ENCODE measurements at regions not wholly inside any gene's neighbourhood (a gene's known extent, or its start where the extent isn't known, plus 50 kb on each side); places are given as distances from the start of the nearest gene placed in this dataset.
A peak's percentile ranks its signal among the peaks of the same experiment; 100 is the strongest.

DNA sequence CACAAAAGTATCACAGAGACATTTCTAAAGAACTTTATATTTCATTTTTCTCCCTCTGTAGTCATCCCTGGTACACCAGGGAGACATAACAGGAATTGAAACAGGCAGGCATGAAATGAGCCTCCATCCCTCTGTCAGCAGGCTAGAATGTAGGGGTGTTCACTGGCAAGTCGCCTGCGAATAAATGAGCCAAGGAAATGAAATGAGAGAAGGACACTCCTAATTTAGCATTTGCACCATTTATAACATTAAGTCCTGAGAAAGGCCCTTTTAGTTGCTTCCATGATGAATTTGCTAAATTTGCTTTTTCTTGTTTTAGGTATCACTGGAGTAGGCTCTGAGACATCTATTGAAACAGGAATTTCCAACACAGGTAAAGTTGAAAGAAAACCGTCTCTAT lies 192.4 kb upstream of the CNTN1 start:
- in situ Hi-C loops (cut with MboI; ENCODE audit: low pct_unique_long_range_greater_than_20kb in 2 of 9, low sequenced_read_pairs in 9 of 9, unreplicated experiment in 9 of 9), result no loop called here
- Histone ChIP-seq H3K27ac (no peak overlapping the region), H3K4me1 (replicated peaks in 1 of 2) (no peaks in the 10 kb centered on the region), H3K4me3 (no peak overlapping the region)
- peak in 2 of 8 experiments; percentile 15 to 20 for ATAC-seq (replicated peaks in 6 of 8)
- 20 to 100% (median 80%) methylated on average over 1 to 3 of the region's 3 CpGs; no CpG with 5 or more reads in 2 of the 10 experiments for WGBS, 10 experiments

DNA sequence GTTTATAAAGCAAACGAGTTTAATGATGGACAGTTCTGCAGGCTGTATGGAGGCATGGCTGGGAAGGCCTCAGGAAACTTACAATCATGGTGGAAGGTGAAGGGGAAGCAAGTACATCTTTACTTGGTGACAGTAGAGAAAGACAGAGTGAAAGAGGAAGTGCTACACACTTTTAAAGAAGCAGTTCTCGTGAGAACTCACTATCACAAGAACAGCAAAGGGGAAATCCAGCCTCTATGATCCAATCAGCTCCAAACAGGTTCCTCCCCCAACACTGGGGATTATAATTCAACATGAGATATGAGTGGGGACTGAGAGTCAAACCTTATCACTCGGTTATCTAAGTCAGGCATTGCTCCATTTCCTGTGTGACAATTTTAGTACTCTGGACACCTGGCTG lies 189.9 kb upstream of the CNTN1 start:
- ATAC-seq (replicated peaks in 6 of 8), result no peak
- in situ Hi-C loops (cut with MboI; ENCODE audit: low pct_unique_long_range_greater_than_20kb in 2 of 9, low sequenced_read_pairs in 9 of 9, unreplicated experiment in 9 of 9), result no loop called here
- Histone ChIP-seq H3K27ac (no peak overlapping the region), H3K4me3 (no peak overlapping the region), H3K4me1 (replicated peaks in 1 of 2) (no peaks in the 10 kb centered on the region)
- WGBS, 10 experiments, result 0 to 79% (median 27%) methylated on average over 1 to 3 of the region's 3 CpGs; no CpG with 5 or more reads in 2 of the 10 experiments

- 0 to 22% (median 7%) methylated on average over 1 of the region's 1 CpG; no CpG with 5 or more reads in 6 of the 10 experiments for WGBS, 10 experiments
- Histone ChIP-seq H3K4me3 (no peak overlapping the region), H3K4me1 (replicated peaks in 1 of 2) (no peaks in the 10 kb centered on the region), H3K27ac (no peak overlapping the region)
- no peak for ATAC-seq (replicated peaks in 6 of 8)
- in situ Hi-C loops (cut with MboI; ENCODE audit: low pct_unique_long_range_greater_than_20kb in 2 of 9, low sequenced_read_pairs in 9 of 9, unreplicated experiment in 9 of 9), result no loop called here
Observed at GRCh38 chr12:40505327-40505726, 186.9 kb upstream of the CNTN1 start.

DNA sequence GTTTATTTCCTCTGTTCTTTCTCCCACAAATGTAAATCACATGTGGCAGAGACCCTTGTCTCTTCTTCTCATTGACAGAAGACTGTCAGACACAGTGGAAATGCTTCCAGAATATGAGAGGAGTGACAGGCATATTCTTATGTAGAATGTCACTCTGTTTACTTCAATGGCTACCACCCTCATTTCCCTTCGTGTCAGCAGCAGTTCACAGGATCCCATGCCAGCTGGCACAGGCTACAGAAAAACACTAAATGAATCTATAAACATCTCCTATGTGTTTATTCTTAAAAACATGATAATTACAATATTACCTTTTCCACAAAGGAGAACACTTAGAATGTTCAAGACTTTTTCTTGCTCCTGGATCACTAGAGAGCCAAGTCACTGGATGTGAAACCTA lies 183.8 kb upstream of the CNTN1 start:
- in situ Hi-C loops (cut with MboI; ENCODE audit: low pct_unique_long_range_greater_than_20kb in 2 of 9, low sequenced_read_pairs in 9 of 9, unreplicated experiment in 9 of 9), result no loop called here

DNA sequence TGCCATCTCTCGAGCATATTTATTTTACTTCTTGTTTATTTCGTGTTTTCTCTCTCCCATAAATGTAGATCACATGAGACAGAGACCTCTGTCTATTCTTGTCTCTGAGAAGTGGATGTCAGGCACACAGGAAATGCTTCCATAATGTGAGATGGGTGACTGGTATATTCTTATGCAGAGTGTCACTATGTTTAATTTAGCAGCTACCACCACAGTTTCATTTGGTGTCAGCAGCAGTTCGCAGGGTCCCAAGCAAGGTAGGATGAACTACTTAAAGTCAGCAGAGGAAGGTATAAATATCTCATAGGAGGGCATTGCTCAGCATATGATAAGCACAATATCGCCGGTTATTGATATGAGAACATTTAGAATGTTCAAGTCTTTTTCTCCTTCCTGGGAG lies 180.9 kb upstream of the CNTN1 start:
- no peaks in the 10 kb centered on the region for H3K4me1 ChIP-seq (replicated peaks in 1 of 2)
- H3K27ac ChIP-seq, result no peak overlapping the region
- in situ Hi-C loops (cut with MboI; ENCODE audit: low pct_unique_long_range_greater_than_20kb in 2 of 9, low sequenced_read_pairs in 9 of 9, unreplicated experiment in 9 of 9), result no loop called here
- no peak for ATAC-seq (replicated peaks in 6 of 8)
- 0 to 97% (median 57%) methylated on average over 1 to 5 of the region's 5 CpGs; no CpG with 5 or more reads in 1 of the 10 experiments for WGBS, 10 experiments
- no peak overlapping the region for H3K4me3 ChIP-seq

More for the DNA sequence above, 183.8 kb upstream of the CNTN1 start:
- no peak for ATAC-seq (replicated peaks in 6 of 8)
- 0 to 33% (median 14%) methylated on average over 1 of the region's 1 CpG; no CpG with 5 or more reads in 5 of the 10 experiments for WGBS, 10 experiments
- no peaks in the 10 kb centered on the region for H3K4me1 ChIP-seq (replicated peaks in 1 of 2)
- no peak overlapping the region for H3K4me3 ChIP-seq
- H3K27ac ChIP-seq, result no peak overlapping the region

DNA sequence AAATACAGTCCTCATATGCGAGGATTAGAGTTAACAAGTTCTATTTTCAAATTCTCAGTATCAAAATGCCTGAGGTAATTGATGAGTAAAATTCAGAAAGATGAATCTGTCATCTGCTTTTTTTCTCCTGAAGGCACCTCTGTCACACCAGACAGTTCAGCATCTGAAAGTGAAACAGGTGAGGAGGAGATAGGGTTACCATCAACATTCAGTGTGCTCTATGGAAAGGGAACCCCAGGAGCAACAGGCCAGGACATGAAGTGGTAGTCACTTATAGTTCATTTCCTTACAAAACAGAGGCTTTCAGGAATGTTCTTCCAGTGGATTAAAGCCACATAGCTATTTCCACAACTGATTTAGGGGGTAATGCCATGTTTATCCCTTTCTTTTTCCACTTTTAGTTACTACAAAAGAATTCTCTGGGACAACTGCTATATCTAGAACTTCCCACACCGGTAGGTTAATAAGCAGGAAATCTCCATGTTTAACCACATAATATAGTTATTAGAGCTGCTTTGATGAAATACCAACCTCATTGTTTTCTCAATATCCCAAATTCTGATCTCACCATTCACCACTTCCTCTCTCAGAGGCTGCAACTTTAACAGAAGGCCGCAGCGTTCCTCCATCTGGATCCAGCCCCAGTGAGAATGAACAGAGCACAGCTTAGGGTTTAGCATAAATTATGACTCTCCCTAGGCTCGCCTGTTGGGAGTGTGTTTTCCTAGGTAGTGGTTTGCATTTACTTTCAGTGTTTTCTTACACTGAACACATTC lies 177.0 kb upstream of the CNTN1 start:
- Histone ChIP-seq H3K4me3 (no peak overlapping the region), H3K27ac (no peak overlapping the region), H3K4me1 (replicated peaks in 1 of 2) (no peaks in the 10 kb centered on the region)
- peak in 3 of 8 experiments; percentile 91 to 100 (median 100) for ATAC-seq (replicated peaks in 6 of 8)
- 0 to 83% (median 48%) methylated on average over 1 to 3 of the region's 5 CpGs; no CpG with 5 or more reads in 1 of the 10 experiments for WGBS, 10 experiments
- in situ Hi-C loops (cut with MboI; ENCODE audit: low pct_unique_long_range_greater_than_20kb in 2 of 9, low sequenced_read_pairs in 9 of 9, unreplicated experiment in 9 of 9), result no loop called here

GRCh38 chr12:40522837-40523236 lies 169.4 kb upstream of the CNTN1 start:
- Histone ChIP-seq H3K4me1 (replicated peaks in 1 of 2) (no peaks in the 10 kb centered on the region), H3K4me3 (no peak overlapping the region), H3K27ac (no peak overlapping the region)
- in situ Hi-C loops (cut with MboI; ENCODE audit: low pct_unique_long_range_greater_than_20kb in 2 of 9, low sequenced_read_pairs in 9 of 9, unreplicated experiment in 9 of 9), result no loop called here
- 14 to 100% (median 80%) methylated on average over 1 to 3 of the region's 3 CpGs for WGBS, 10 experiments
- ATAC-seq (replicated peaks in 6 of 8), result no peak

DNA sequence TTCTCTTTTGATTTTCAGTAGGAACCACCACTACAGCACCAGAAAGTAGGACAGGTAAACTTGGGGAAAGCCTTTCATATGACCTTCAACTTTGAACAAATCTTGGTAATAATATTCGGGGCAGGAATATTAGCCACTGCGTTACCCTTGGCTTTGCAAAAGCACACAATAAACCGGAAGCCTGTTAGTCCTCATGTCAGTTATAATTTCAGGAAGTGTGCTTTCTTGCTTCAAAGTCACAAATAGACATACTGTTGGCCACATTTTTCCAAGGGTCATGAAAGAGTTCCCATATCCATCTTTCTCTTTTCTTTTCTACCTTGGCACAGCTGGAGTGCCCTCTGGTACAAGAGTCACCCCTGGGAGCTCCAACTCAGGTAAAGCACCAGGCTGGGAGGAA lies 167.2 kb upstream of the CNTN1 start:
- Histone ChIP-seq H3K4me1 (replicated peaks in 1 of 2) (no peaks in the 10 kb centered on the region), H3K27ac (no peak overlapping the region), H3K4me3 (no peak overlapping the region)
- 27 to 100% (median 83%) methylated on average over 1 to 3 of the region's 3 CpGs; no CpG with 5 or more reads in 2 of the 10 experiments for WGBS, 10 experiments
- no peak for ATAC-seq (replicated peaks in 6 of 8)
- in situ Hi-C loops (cut with MboI; ENCODE audit: low pct_unique_long_range_greater_than_20kb in 2 of 9, low sequenced_read_pairs in 9 of 9, unreplicated experiment in 9 of 9), result no loop called here

DNA sequence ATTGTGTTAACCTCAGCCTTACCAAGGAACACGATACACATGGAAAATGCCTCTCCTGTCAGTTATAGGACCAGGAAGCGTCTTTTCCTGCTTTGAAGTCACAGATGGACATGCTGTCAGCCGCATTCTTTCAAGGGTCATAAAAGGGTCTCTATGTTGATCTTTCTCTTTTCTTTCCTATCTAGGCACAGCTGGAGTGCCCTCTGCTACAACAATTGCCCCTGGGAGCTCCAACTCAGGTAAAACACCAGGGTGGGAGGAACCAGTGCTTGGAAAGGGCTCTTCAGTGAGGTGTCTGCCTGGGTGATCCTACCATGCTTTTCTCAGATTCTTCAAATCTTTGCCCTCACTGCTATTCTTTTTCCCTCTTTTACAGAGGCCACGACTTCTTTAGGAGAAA lies 157.4 kb upstream of the CNTN1 start:
- Histone ChIP-seq H3K27ac (no peak overlapping the region), H3K4me1 (replicated peaks in 1 of 2) (no peaks in the 10 kb centered on the region), H3K4me3 (no peak overlapping the region)
- no peak for ATAC-seq (replicated peaks in 6 of 8)
- WGBS, 10 experiments, result 3 to 62% (median 31%) methylated on average over 1 to 4 of the region's 4 CpGs; no CpG with 5 or more reads in 2 of the 10 experiments
- in situ Hi-C loops (cut with MboI; ENCODE audit: low pct_unique_long_range_greater_than_20kb in 2 of 9, low sequenced_read_pairs in 9 of 9, unreplicated experiment in 9 of 9), result no loop called here

GRCh38 chr12:40551466-40551865 lies 140.8 kb upstream of the CNTN1 start:
- no peak for ATAC-seq (replicated peaks in 6 of 8)
- Histone ChIP-seq H3K27ac (no peak overlapping the region), H3K4me1 (replicated peaks in 1 of 2) (no peaks in the 10 kb centered on the region), H3K4me3 (no peak overlapping the region)
- in situ Hi-C loops (cut with MboI; ENCODE audit: low pct_unique_long_range_greater_than_20kb in 2 of 9, low sequenced_read_pairs in 9 of 9, unreplicated experiment in 9 of 9), result no loop called here
- WGBS, 10 experiments, result 0 to 100% (median 70%) methylated on average over 1 of the region's 1 CpG; no CpG with 5 or more reads in 2 of the 10 experiments

- in situ Hi-C loops (cut with MboI; ENCODE audit: low pct_unique_long_range_greater_than_20kb in 2 of 9, low sequenced_read_pairs in 9 of 9, unreplicated experiment in 9 of 9), result no loop called here
- 33 to 100% (median 55%) methylated on average over 1 of the region's 1 CpG; no CpG with 5 or more reads in 2 of the 10 experiments for WGBS, 10 experiments
- H3K4me3 ChIP-seq, result no peak overlapping the region
- no peaks in the 10 kb centered on the region for H3K4me1 ChIP-seq (replicated peaks in 1 of 2)
- ATAC-seq (replicated peaks in 6 of 8), result no peak
- no peak overlapping the region for H3K27ac ChIP-seq
Observed at GRCh38 chr12:40552868-40553267, 139.4 kb upstream of the CNTN1 start.

- WGBS, 10 experiments, result 0 to 100% (median 70%) methylated on average over 1 to 2 of the region's 2 CpGs; no CpG with 5 or more reads in 1 of the 10 experiments
- no peak overlapping the region for H3K27ac ChIP-seq
- in situ Hi-C loops (cut with MboI; ENCODE audit: low pct_unique_long_range_greater_than_20kb in 2 of 9, low sequenced_read_pairs in 9 of 9, unreplicated experiment in 9 of 9), result no loop called here
- ATAC-seq (replicated peaks in 6 of 8), result no peak
- H3K4me3 ChIP-seq, result no peak overlapping the region
- no peaks in the 10 kb centered on the region for H3K4me1 ChIP-seq (replicated peaks in 1 of 2)
Observed at GRCh38 chr12:40557980-40558379, 134.3 kb upstream of the CNTN1 start.

- in situ Hi-C loops (cut with MboI; ENCODE audit: low pct_unique_long_range_greater_than_20kb in 2 of 9, low sequenced_read_pairs in 9 of 9, unreplicated experiment in 9 of 9), result no loop called here
- Histone ChIP-seq H3K4me1 (replicated peaks in 1 of 2) (no peaks in the 10 kb centered on the region), H3K27ac (no peak overlapping the region), H3K4me3 (no peak overlapping the region)
- ATAC-seq (replicated peaks in 6 of 8), result no peak
Observed at GRCh38 chr12:40559865-40560264, 132.4 kb upstream of the CNTN1 start.

- WGBS, 10 experiments, result 0 to 40% (median 14%) methylated on average over 1 of the region's 1 CpG; no CpG with 5 or more reads in 4 of the 10 experiments
- no peak for ATAC-seq (replicated peaks in 6 of 8)
- Histone ChIP-seq H3K4me3 (no peak overlapping the region), H3K4me1 (replicated peaks in 1 of 2) (no peaks in the 10 kb centered on the region), H3K27ac (no peak overlapping the region)
- in situ Hi-C loops (cut with MboI; ENCODE audit: low pct_unique_long_range_greater_than_20kb in 2 of 9, low sequenced_read_pairs in 9 of 9, unreplicated experiment in 9 of 9), result no loop called here
Observed at GRCh38 chr12:40560848-40561247, 131.4 kb upstream of the CNTN1 start.
